ENCODE measurements at regions not wholly inside any gene's neighbourhood (a gene's known extent, or its start where the extent isn't known, plus 50 kb on each side); places are given as distances from the start of the nearest gene placed in this dataset.

GRCh38 chr9:7284117-7284516 lies 515.5 kb downstream of the DMAC1 start:
- no peaks in the 10 kb centered on the region for H3K9me3 ChIP-seq (replicated peaks; ENCODE audit: control insufficient read depth, low read depth, low read length)
- H3K4me1 ChIP-seq (ENCODE audit: control insufficient read depth, insufficient read depth, low read length): no peaks in the 10 kb centered on the region
- H3K4me3 ChIP-seq (ENCODE audit: low read length): no peak overlapping the region
- no peak overlapping the region for H3K27ac ChIP-seq (ENCODE audit: low read length)
- WGBS (ENCODE audit: insufficient coverage): no CpG with 5 or more reads among the region's 1 CpG
- DNase-seq: no peak
- H3K27me3 ChIP-seq (ENCODE audit: control insufficient read depth, insufficient read depth, low read length): peaks cover 2% of the 10 kb centered on the region
- no peaks in the 10 kb centered on the region for H3K36me3 ChIP-seq (ENCODE audit: control insufficient read depth, insufficient read depth, low read length)

DNA sequence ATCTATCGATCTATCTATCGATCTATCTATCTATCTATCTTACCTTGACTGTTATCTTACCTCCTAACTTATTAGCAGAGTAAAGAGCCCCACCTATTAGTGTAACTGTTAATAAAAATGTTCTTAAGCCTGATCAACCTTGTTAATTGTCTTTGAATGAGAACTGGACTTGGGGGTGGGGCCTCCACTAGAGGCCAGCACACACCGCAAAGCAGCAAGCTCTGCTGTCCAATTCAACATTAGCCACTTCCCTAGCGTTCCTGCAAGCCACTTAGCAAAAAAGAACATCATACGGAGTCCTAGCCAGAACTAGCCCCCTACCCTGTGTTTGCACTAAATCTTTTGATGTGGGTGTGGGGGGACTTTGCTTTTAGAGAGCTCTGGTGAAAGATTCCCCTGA lies 515.8 kb downstream of the KDM4C start:
- Histone ChIP-seq H3K36me3 (ENCODE audit: control insufficient read depth, insufficient read depth, low read length) (no peaks in the 10 kb centered on the region), H3K9me3 (replicated peaks; ENCODE audit: control insufficient read depth, low read depth, low read length) (no peaks in the 10 kb centered on the region), H3K27me3 (ENCODE audit: control insufficient read depth, insufficient read depth, low read length) (no peaks in the 10 kb centered on the region), H3K4me1 (ENCODE audit: control insufficient read depth, insufficient read depth, low read length) (no peaks in the 10 kb centered on the region), H3K4me3 (ENCODE audit: low read length) (no peak overlapping the region), H3K27ac (ENCODE audit: low read length) (no peak overlapping the region)
- WGBS (ENCODE audit: insufficient coverage): no CpG with 5 or more reads among the region's 5 CpGs
- peak; percentile 63 for DNase-seq

DNA sequence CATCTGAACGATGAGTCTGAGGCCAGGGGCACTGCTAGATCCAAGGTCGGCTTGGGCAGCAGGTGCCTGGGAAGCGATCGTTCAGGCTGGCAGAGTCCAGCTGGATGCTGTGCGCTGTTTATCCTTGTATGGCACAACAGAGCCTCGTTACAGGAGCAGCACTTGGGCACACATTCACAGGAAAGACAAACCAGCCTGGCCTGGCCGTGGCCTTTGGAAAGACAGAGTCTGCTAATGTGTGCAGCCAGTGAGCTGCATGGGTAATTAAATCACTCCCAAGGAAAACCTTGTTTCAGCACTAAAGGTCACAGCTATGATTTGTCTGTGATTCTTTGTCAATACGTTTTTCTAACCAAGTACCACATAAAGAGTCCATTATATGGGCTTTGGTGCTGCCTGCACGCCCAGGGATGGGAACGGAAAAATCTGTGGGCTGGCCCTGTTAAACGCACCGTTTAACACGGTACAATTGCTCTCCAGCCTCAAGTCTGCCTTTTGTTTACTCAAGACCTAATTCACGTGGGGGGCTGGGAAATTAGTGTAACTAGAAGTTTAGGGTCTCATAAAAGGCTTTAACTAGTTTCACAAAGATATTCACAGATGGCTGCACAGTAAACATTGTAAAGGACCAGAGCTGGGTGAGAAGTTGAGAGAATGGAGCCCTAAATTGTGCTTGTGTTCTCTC lies 509.3 kb downstream of the KDM4C start:
- 66% methylated on average over 7 of the region's 14 CpGs for WGBS (ENCODE audit: insufficient coverage)
- Histone ChIP-seq H3K4me3 (ENCODE audit: low read length) (no peak overlapping the region), H3K4me1 (ENCODE audit: control insufficient read depth, insufficient read depth, low read length) (no peaks in the 10 kb centered on the region), H3K27ac (ENCODE audit: low read length) (no peak overlapping the region), H3K36me3 (ENCODE audit: control insufficient read depth, insufficient read depth, low read length) (no peaks in the 10 kb centered on the region), H3K27me3 (ENCODE audit: control insufficient read depth, insufficient read depth, low read length) (no peaks in the 10 kb centered on the region), H3K9me3 (replicated peaks; ENCODE audit: control insufficient read depth, low read depth, low read length) (no peaks in the 10 kb centered on the region)
- DNase-seq: no peak

DNA sequence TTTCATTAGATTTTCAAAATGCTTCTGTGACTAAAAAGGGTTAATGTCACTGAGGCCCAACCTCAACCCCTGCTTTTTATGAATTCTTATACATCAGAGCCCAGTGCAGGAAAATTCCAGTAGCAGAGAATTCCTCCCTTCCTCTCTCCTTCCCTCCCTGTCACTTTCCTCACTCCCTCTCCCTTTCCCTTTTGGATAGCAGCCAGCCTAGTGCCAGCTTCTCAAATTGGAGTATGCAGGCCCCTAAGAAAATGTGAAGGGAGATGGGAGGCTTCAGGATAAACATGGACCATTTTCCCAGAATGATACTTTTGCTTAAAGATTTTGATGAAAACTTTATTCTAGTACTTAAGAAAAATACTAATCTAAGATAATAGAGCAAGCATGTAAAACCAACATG lies 507.4 kb downstream of the KDM4C start:
- Histone ChIP-seq H3K4me3 (ENCODE audit: low read length) (no peak overlapping the region), H3K27me3 (ENCODE audit: control insufficient read depth, insufficient read depth, low read length) (no peaks in the 10 kb centered on the region), H3K36me3 (ENCODE audit: control insufficient read depth, insufficient read depth, low read length) (no peaks in the 10 kb centered on the region), H3K9me3 (replicated peaks; ENCODE audit: control insufficient read depth, low read depth, low read length) (no peaks in the 10 kb centered on the region), H3K4me1 (ENCODE audit: control insufficient read depth, insufficient read depth, low read length) (no peaks in the 10 kb centered on the region), H3K27ac (ENCODE audit: low read length) (no peak overlapping the region)
- peak; percentile 13 for DNase-seq

DNA sequence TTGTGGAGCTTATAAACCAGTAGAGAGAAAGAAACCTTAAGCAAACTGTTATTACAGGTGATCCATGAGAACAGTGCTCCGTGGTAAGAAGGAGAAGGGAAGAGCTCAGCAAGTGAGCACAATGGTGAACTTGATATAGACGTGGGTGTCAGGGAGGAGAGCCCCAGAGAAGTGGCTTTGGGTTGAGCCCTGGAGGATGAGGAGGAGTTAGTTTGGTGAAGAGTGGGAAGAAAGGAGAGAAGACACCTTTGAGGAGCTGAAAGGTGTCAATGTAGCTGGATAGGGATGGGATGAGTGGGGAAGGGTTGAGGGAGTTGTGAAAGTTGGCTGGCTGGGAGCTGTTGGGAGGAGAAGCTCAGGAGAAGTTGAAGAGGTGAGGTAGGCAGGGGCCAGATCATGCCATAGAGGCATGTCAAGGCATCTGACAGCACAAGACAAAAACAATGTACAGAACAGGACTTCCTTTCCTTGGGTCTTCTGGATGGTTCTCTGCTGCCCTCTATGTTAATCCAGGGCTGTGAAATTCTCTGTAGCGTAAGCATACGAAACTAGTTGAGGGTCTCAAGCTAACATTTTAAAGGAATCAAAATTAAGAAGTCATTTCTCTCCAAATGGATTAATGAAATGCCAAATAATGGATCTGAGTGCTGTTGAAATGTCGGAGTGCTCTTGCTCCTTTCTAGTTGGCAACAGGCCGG lies 501.9 kb downstream of the KDM4C start:
- Histone ChIP-seq H3K9me3 (replicated peaks; ENCODE audit: control insufficient read depth, low read depth, low read length) (no peaks in the 10 kb centered on the region), H3K36me3 (ENCODE audit: control insufficient read depth, insufficient read depth, low read length) (no peaks in the 10 kb centered on the region)
- 95% methylated on average over 2 of the region's 6 CpGs for WGBS (ENCODE audit: insufficient coverage)

DNA sequence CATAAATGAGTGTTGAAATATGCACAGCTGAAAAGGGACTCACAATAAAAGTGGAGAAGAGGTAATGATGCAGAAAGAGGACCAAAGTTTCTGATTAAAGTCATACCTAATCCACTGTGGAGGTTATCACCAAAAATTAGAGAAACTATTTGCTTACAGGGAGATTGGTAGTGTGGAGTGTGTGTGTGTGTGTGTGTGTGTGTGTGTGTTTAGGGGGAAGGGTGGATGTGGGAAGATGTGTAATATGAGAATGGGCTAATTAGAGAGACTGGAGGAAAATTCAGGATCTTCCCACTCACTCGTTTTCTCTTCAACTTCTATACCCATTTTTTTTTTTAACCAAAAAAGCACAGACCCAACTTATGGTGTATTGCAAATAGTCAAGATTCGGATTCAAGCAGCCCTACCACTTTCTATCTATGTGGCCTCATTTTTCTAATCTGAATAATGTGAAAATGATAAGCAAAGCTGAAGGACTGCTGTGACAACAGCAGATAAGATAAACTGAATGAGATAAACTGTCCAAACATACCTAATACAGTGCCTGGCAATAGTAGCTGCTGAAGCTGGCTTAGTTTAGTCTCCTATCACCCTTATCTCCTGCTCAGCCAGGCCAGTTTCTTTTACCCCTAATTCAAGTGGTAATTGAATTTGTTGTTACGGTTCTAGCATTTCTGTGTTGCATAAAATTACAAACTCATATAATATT lies 501.1 kb downstream of the KDM4C start:
- DNase-seq: no peak
- no peaks in the 10 kb centered on the region for H3K9me3 ChIP-seq (replicated peaks; ENCODE audit: control insufficient read depth, low read depth, low read length)
- WGBS (ENCODE audit: insufficient coverage): no CpG with 5 or more reads among the region's 3 CpGs
- no peaks in the 10 kb centered on the region for H3K4me1 ChIP-seq (ENCODE audit: control insufficient read depth, insufficient read depth, low read length)
- H3K36me3 ChIP-seq (ENCODE audit: control insufficient read depth, insufficient read depth, low read length): no peaks in the 10 kb centered on the region
- no peak overlapping the region for H3K27ac ChIP-seq (ENCODE audit: low read length)
- no peaks in the 10 kb centered on the region for H3K27me3 ChIP-seq (ENCODE audit: control insufficient read depth, insufficient read depth, low read length)
- no peak overlapping the region for H3K4me3 ChIP-seq (ENCODE audit: low read length)

More for the DNA sequence above, 501.9 kb downstream of the KDM4C start:
- Histone ChIP-seq H3K27ac (ENCODE audit: low read length) (no peak overlapping the region), H3K4me1 (ENCODE audit: control insufficient read depth, insufficient read depth, low read length) (no peaks in the 10 kb centered on the region), H3K4me3 (ENCODE audit: low read length) (no peak overlapping the region), H3K27me3 (ENCODE audit: control insufficient read depth, insufficient read depth, low read length) (no peaks in the 10 kb centered on the region)
- DNase-seq: no peak

DNA sequence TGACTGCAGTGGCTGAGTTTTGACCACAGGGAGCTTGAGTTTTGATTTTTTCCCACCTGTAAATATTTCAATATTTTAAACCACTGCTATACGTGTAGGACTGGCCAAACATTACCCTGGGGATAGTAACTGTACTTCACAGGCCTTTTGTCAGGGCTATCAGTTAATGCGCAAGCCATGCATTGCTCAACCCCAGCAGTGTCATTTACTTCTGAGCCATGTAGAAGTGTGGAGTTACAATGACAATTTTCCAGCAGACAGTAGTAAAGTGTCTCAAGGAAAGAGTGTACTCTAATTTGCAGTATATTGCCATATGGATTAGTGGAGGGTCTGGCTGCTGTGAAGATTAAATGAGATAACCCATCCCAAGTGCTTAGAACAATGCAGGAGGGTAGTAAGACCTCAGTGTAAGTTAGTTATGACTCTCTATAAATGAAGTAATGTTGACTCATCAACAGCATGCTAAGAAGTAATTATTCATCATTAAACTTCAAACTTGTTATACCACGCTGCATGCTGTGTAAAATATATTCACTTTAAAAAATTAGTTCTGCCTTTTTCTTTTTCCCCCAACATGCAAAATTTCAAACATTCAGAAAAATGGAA lies 489.2 kb downstream of the KDM4C start:
- Histone ChIP-seq H3K4me3 (ENCODE audit: low read length) (no peak overlapping the region), H3K36me3 (ENCODE audit: control insufficient read depth, insufficient read depth, low read length) (no peaks in the 10 kb centered on the region), H3K9me3 (replicated peaks; ENCODE audit: control insufficient read depth, low read depth, low read length) (no peaks in the 10 kb centered on the region), H3K27ac (ENCODE audit: low read length) (no peak overlapping the region), H3K4me1 (ENCODE audit: control insufficient read depth, insufficient read depth, low read length) (no peaks in the 10 kb centered on the region), H3K27me3 (ENCODE audit: control insufficient read depth, insufficient read depth, low read length) (no peaks in the 10 kb centered on the region)
- DNase-seq: no peak
- WGBS (ENCODE audit: insufficient coverage): 44% methylated on average over 2 of the region's 3 CpGs

- H3K27me3 ChIP-seq (ENCODE audit: control insufficient read depth, insufficient read depth, low read length): no peaks in the 10 kb centered on the region
- no peak for DNase-seq
- no peaks in the 10 kb centered on the region for H3K9me3 ChIP-seq (replicated peaks; ENCODE audit: control insufficient read depth, low read depth, low read length)
- H3K4me1 ChIP-seq (ENCODE audit: control insufficient read depth, insufficient read depth, low read length): no peaks in the 10 kb centered on the region
- H3K36me3 ChIP-seq (ENCODE audit: control insufficient read depth, insufficient read depth, low read length): no peaks in the 10 kb centered on the region
- 67% methylated on average over 1 of the region's 8 CpGs for WGBS (ENCODE audit: insufficient coverage)
- no peak overlapping the region for H3K27ac ChIP-seq (ENCODE audit: low read length)
- no peak overlapping the region for H3K4me3 ChIP-seq (ENCODE audit: low read length)
Observed at GRCh38 chr9:7245976-7246580, 488.3 kb downstream of the KDM4C start.

DNA sequence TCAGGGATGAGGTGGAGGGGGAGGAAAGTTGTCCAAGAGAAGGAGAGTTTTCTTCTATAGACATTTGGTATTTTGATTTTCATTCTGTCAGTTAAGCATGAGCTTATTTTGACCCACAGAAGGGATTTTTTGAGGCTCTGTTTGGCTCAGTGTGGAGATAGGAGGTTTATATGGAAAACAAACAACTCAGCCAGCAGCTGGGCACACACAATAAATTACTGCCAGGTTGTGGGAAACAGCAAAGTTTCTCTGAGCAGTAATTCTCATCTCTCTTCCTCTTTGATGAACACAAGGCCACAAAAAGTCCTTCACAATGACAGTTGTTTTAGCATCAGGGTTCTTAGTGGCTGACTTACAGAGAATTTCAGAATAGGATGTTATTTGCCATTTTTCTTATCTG lies 486.1 kb downstream of the KDM4C start:
- no peak for DNase-seq
- Histone ChIP-seq H3K27ac (ENCODE audit: low read length) (no peak overlapping the region), H3K36me3 (ENCODE audit: control insufficient read depth, insufficient read depth, low read length) (no peaks in the 10 kb centered on the region), H3K4me3 (ENCODE audit: low read length) (no peak overlapping the region), H3K4me1 (ENCODE audit: control insufficient read depth, insufficient read depth, low read length) (no peaks in the 10 kb centered on the region), H3K27me3 (ENCODE audit: control insufficient read depth, insufficient read depth, low read length) (no peaks in the 10 kb centered on the region), H3K9me3 (replicated peaks; ENCODE audit: control insufficient read depth, low read depth, low read length) (no peaks in the 10 kb centered on the region)

DNA sequence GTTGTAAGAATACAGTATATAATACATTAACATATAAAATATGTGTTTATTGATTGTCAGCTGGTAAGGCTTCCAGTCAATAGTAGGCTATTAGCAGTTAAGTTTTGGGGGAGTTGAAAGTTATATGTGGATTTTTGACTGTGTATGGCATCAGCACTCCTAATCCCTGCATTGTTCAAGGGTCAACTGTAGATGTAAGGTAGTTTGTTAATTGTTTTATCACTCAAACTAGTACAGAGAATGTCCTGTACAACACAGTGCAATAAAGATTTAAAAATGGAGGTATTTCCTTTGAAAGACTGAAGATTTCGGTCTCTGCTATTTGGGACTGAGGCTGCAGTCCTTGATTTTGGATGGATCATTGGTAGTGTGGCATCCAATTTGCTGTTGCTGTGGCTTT lies 484.4 kb downstream of the KDM4C start:
- WGBS (ENCODE audit: insufficient coverage): 100% methylated on average over 1 of the region's 1 CpG
- no peak overlapping the region for H3K4me3 ChIP-seq (ENCODE audit: low read length)
- no peaks in the 10 kb centered on the region for H3K27me3 ChIP-seq (ENCODE audit: control insufficient read depth, insufficient read depth, low read length)
- no peaks in the 10 kb centered on the region for H3K9me3 ChIP-seq (replicated peaks; ENCODE audit: control insufficient read depth, low read depth, low read length)
- no peak for DNase-seq
- no peaks in the 10 kb centered on the region for H3K4me1 ChIP-seq (ENCODE audit: control insufficient read depth, insufficient read depth, low read length)
- H3K27ac ChIP-seq (ENCODE audit: low read length): no peak overlapping the region
- H3K36me3 ChIP-seq (ENCODE audit: control insufficient read depth, insufficient read depth, low read length): no peaks in the 10 kb centered on the region
